Suprapubic skin (tissue), 4 donors: ENCODE measurements at regions not wholly inside any gene's neighbourhood (a gene's known extent, or its start where the extent isn't known, plus 50 kb on each side); places are given as distances from the start of the nearest gene placed in this dataset.

Experiments
- DNase-seq, 2 donors: peaks; one replicate each; pipeline ENCODE4 v3.0.0-alpha.2; 2019; ENCODE audit warnings: low spot score in 2 of 2
- H3K27ac ChIP-seq: fragments of 200-600 bp; sonication (generic); one replicate; pipeline ENCODE4 v1.5.1; 2019
- H3K27me3 ChIP-seq: fragments of 200-600 bp; sonication (generic); one replicate; pipeline ENCODE4 v1.5.1; 2019
- H3K36me3 ChIP-seq: fragments of 200-600 bp; sonication (generic); one replicate; pipeline ENCODE4 v1.5.1; 2019
- H3K4me1 ChIP-seq: fragments of 200-600 bp; sonication (generic); one replicate; pipeline ENCODE4 v1.5.1; 2019
- H3K4me3 ChIP-seq: fragments of 200-600 bp; sonication (generic); one replicate; pipeline ENCODE4 v1.5.1; 2019; ENCODE audit warnings: mild to moderate bottlenecking
- H3K9me3 ChIP-seq: fragments of 200-600 bp; sonication (generic); one replicate; pipeline ENCODE4 v1.5.1; 2019
- CTCF ChIP-seq, 2 donors: fragments of 200-600 bp in 1 of 2; fragments of 450-650 bp in 1 of 2; sonication (generic) in 1 of 2; IDR thresholded peaks; one replicate each; pipeline ENCODE4 v1.5.1; 2016 to 2019; ENCODE audit warnings: antibody characterized with exemption in 2 of 2, mild to moderate bottlenecking in 1 of 2, moderate library complexity in 1 of 2
- EP300 ChIP-seq: sonication (generic); formaldehyde crosslinking; IDR thresholded peaks from one replicate; pipeline ENCODE4 v1.6.1; 2017; ENCODE audit warnings: antibody characterized with exemption
- POLR2A ChIP-seq, 2 donors: fragments of 450-650 bp; IDR thresholded peaks; one replicate each; pipeline ENCODE4 v1.6.1; 2017; ENCODE audit warnings: antibody characterized with exemption in 2 of 2, mild to moderate bottlenecking in 2 of 2, moderate library complexity in 2 of 2
- POLR2AphosphoS5 ChIP-seq, 3 donors: sonication (generic); formaldehyde crosslinking; IDR thresholded peaks; one replicate each; pipeline ENCODE4 v1.6.1; 2017; ENCODE audit warnings: antibody characterized with exemption in 3 of 3
- WGBS: methylation state at CpG from one replicate; pipeline ENCODE4 v1.1.5; 2018; 5-methylcytosine and 5-hydroxymethylcytosine counted together

GRCh38 chr2:88281302-88282217, 111.4 kb downstream of the THNSL2 start:
- Histone ChIP-seq H3K27me3 (peaks cover 20% of the 10 kb centered on the region), H3K27ac (no peak overlapping the region), H3K36me3 (no peaks in the 10 kb centered on the region), H3K4me3 (no peak overlapping the region), H3K4me1 (no peaks in the 10 kb centered on the region), H3K9me3 (no peaks in the 10 kb centered on the region)
- no peak for TF ChIP-seq POLR2AphosphoS5 (IDR thresholded peaks at IDR 0.05)
- TF ChIP-seq CTCF (IDR thresholded peaks at IDR 0.05), result no peak
- no peak for TF ChIP-seq EP300
- TF ChIP-seq POLR2A (IDR thresholded peaks at IDR 0.05), result no peak
- no peak for DNase-seq
- 69% methylated on average over 6 of the region's 6 CpGs for WGBS

- Histone ChIP-seq H3K27ac (no peak overlapping the region), H3K36me3 (no peaks in the 10 kb centered on the region), H3K4me1 (peaks cover 14% of the 10 kb centered on the region), H3K4me3 (no peak overlapping the region), H3K27me3 (no peaks in the 10 kb centered on the region), H3K9me3 (no peaks in the 10 kb centered on the region)
- WGBS, result 65% methylated on average over 5 of the region's 5 CpGs
- no peak for DNase-seq
- TF ChIP-seq POLR2A (IDR thresholded peaks at IDR 0.05), result no peak
- TF ChIP-seq CTCF (IDR thresholded peaks at IDR 0.05), result no peak
- TF ChIP-seq POLR2AphosphoS5 (IDR thresholded peaks at IDR 0.05), result no peak
- TF ChIP-seq EP300, result no peak
These were observed 99.7 kb downstream of the THNSL2 start for GRCh38 chr2:88269836-88270235.

- Histone ChIP-seq H3K4me1 (peaks cover 14% of the 10 kb centered on the region), H3K36me3 (no peaks in the 10 kb centered on the region), H3K27me3 (no peaks in the 10 kb centered on the region), H3K4me3 (no peak overlapping the region), H3K9me3 (no peaks in the 10 kb centered on the region), H3K27ac (no peak overlapping the region)
- TF ChIP-seq POLR2A (IDR thresholded peaks at IDR 0.05) (no peak), CTCF (IDR thresholded peaks at IDR 0.05) (no peak), POLR2AphosphoS5 (IDR thresholded peaks at IDR 0.05) (no peak), EP300 (no peak)
- 34% methylated on average over 8 of the region's 8 CpGs for WGBS
- DNase-seq, result no peak
These were observed 95.5 kb downstream of the THNSL2 start for GRCh38 chr2:88265352-88266303.

- WGBS, result 69% methylated on average over 5 of the region's 5 CpGs
- no peak overlapping the region for H3K4me3 ChIP-seq
- H3K9me3 ChIP-seq, result no peaks in the 10 kb centered on the region
- TF ChIP-seq POLR2AphosphoS5 (IDR thresholded peaks at IDR 0.05), result no peak
- no peak for TF ChIP-seq CTCF (IDR thresholded peaks at IDR 0.05)
- no peak for TF ChIP-seq POLR2A (IDR thresholded peaks at IDR 0.05)
- no peak for TF ChIP-seq EP300
- H3K27me3 ChIP-seq, result peaks cover 2% of the 10 kb centered on the region
- no peak overlapping the region for H3K27ac ChIP-seq
- H3K4me1 ChIP-seq, result peaks cover 18% of the 10 kb centered on the region
- no peaks in the 10 kb centered on the region for H3K36me3 ChIP-seq
- no peak for DNase-seq
These were observed 93.7 kb downstream of the THNSL2 start for GRCh38 chr2:88263861-88264260.

- Histone ChIP-seq H3K27me3 (peaks cover 11% of the 10 kb centered on the region), H3K36me3 (no peaks in the 10 kb centered on the region), H3K9me3 (no peaks in the 10 kb centered on the region), H3K4me1 (peaks cover 32% of the 10 kb centered on the region), H3K27ac (no peak overlapping the region), H3K4me3 (no peak overlapping the region)
- 77% methylated on average over 4 of the region's 4 CpGs for WGBS
- no peak for DNase-seq
- TF ChIP-seq CTCF (IDR thresholded peaks at IDR 0.05) (no peak), POLR2AphosphoS5 (IDR thresholded peaks at IDR 0.05) (no peak), EP300 (no peak), POLR2A (IDR thresholded peaks at IDR 0.05) (no peak)
These were observed 91.6 kb downstream of the THNSL2 start for GRCh38 chr2:88261725-88262124.
